NB4 (cell line): ENCODE measurements at regions not wholly inside any gene's neighbourhood (a gene's known extent, or its start where the extent isn't known, plus 50 kb on each side); places are given as distances from the start of the nearest gene placed in this dataset.

Source experiments
- DNase-seq: peaks from one replicate; pipeline ENCODE4 v3.0.0; 2010; ENCODE audit warnings: low read depth
- H3K4me3 ChIP-seq: one replicate; pipeline ENCODE4 v1.5.1; 2011; ENCODE audit warnings: mild to moderate bottlenecking, low read depth, low read length, moderate library complexity
- CTCF ChIP-seq: IDR thresholded peaks from one replicate; pipeline ENCODE4 v1.5.1; 2012; ENCODE audit warnings: low read depth, low read length
- MYC ChIP-seq: IDR thresholded peaks from 2 replicates; pipeline ENCODE4 v1.6.1; 2011; ENCODE audit warnings: low read depth, low read length
- POLR2A ChIP-seq: IDR thresholded peaks from 2 replicates; pipeline ENCODE4 v1.6.1; 2011; ENCODE audit warnings: mild to moderate bottlenecking; ENCODE audit not compliant: insufficient read length; ENCODE audit errors: extremely low read depth
- TF ChIP-seq, protein P1 (sequence below): IDR thresholded peaks from 2 replicates; pipeline ENCODE4 v1.6.1; 2011; ENCODE audit warnings: low read depth, low read length

GRCh38 chr2:71779774-71780105 lies 326.4 kb downstream of the DYSF start:
- DNase-seq = no peak
- no peak overlapping the region for H3K4me3 ChIP-seq
- TF ChIP-seq MYC = no peak
- TF ChIP-seq, protein P1, sequence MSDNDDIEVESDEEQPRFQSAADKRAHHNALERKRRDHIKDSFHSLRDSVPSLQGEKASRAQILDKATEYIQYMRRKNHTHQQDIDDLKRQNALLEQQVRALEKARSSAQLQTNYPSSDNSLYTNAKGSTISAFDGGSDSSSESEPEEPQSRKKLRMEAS = no peak
- no peak for TF ChIP-seq POLR2A
- TF ChIP-seq CTCF = no peak

DNA sequence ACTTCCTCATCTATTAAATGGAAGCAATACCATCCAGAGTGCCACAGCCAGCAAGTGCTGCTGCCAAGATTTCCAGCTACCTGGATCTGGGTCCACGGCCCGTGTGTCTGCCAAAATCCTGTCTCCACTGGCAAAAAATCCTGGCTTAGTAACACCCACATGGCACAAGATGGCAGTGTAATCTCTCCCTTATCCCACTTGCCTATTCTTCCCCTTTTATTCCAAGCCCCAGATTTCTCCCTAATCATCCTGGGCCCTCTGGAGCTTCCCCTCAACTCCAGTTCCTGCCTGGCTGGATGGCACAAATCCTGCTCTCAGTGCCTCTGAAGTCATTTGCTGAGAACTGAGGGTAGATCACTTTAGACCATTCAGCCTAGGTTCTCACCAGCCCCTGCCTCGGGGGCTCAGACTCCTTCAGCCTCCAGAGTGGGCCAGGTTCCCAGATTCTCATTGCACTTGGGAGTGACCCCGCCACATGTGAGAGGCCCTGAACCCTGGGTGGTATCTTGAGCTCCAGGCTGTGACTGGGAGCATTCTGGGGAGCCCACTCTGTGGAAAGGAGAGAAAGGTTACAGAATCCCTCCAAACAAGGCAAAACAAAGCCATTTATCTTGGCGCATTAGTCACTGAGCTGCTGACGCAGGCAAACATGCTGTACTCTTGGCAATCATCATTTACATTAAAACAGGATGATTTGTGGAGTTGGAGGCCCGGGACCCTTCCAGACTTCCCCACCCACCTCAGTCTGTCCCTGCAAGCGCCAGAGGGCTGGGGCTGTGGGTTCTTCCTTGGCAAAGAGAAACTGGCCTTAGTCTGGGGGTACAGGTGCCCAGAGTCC lies 325.8 kb downstream of the DYSF start:
- TF ChIP-seq POLR2A = no peak
- TF ChIP-seq CTCF = no peak
- TF ChIP-seq MYC = no peak
- TF ChIP-seq, protein P1 = no peak
- DNase-seq = no peak
- no peak overlapping the region for H3K4me3 ChIP-seq

- TF ChIP-seq, protein P1 = no peak
- DNase-seq = no peak
- no peak overlapping the region for H3K4me3 ChIP-seq
Measured at GRCh38 chr2:71778514-71778913, 325.2 kb downstream of the DYSF start.

DNA sequence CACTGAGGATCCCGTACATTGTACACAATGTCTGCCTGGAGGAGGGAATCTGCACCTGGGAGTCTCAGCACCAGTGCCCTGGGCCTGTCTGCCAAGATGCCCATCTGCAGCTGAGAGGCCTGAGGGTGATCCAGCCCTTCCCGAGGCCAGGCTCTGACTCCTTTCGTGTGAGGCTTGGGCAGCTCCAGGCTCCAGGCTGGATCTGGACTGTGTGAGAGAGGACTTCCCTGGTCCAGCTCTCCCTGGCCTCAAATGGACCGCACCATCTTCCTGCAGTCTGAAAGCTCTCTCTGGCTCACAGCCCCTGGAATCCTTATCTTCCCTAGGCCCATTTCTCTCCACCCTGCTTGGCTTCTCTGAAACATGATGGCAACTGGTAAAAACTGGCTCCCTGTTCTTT lies 324.6 kb downstream of the DYSF start:
- TF ChIP-seq, protein P1 = no peak
- TF ChIP-seq MYC (no peak), POLR2A (no peak), CTCF (no peak)
- no peak overlapping the region for H3K4me3 ChIP-seq

GRCh38 chr2:71776227-71776626 lies 322.9 kb downstream of the DYSF start:
- DNase-seq = no peak
- H3K4me3 ChIP-seq = no peak overlapping the region
- no peak for TF ChIP-seq POLR2A
- TF ChIP-seq MYC = no peak
- TF ChIP-seq, protein P1 = no peak
- TF ChIP-seq CTCF = no peak

More for the DNA sequence above, 324.6 kb downstream of the DYSF start:
- DNase-seq = no peak

DNA sequence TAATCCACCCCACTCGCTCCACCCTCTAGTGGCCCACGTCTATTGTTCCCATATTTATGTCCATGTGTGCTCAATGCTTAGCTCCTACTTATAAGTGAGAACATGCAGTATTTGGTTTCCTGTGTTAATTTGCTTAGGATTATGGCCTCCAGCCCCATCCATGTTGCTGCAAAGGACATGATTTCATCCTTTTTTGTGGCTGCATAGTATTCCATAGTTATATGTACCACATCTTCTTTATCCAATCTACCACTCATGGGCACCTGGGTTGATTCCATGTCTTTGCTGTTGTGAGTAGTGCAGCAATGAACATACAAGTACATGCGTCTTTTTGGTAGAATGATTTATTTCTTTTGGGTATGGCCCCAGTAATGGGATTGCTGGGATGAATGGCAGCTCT lies 319.9 kb downstream of the DYSF start:
- TF ChIP-seq, protein P1 = no peak
- no peak for TF ChIP-seq CTCF
- no peak for TF ChIP-seq POLR2A
- no peak for TF ChIP-seq MYC
- no peak overlapping the region for H3K4me3 ChIP-seq
- no peak for DNase-seq
